HPDE6-E6E7 (cell line): ENCODE measurements at regions not wholly inside any gene's neighbourhood (a gene's known extent, or its start where the extent isn't known, plus 50 kb on each side); places are given as distances from the start of the nearest gene placed in this dataset.
"Not testable (repeated sequence)": the region's sequence is repeated elsewhere in the genome, so short reads cannot be mapped to it uniquely, and the experiment has no call there.

Source experiments
- DNase-seq: peaks from one replicate; pipeline ENCODE4 v3.0.0; 2011; ENCODE audit warnings: missing footprints; ENCODE audit errors: extremely low spot score

- peak; percentile 17 for DNase-seq
These were observed 87.2 kb upstream of the COL1A2 start for GRCh38 chr7:94307399-94308048.

GRCh38 chr7:94311515-94311914 is 83.2 kb upstream of the COL1A2 start:
- DNase-seq = no peak

- no peak for DNase-seq
These were observed 80.8 kb upstream of the COL1A2 start for GRCh38 chr7:94313926-94314325.

- no peak for DNase-seq
These were observed 80.0 kb upstream of the COL1A2 start for GRCh38 chr7:94314413-94315410.

GRCh38 chr7:94321138-94321537 is 73.6 kb upstream of the COL1A2 start:
- not testable (repeated sequence) for DNase-seq

GRCh38 chr7:94323844-94324243 is 70.9 kb upstream of the COL1A2 start:
- DNase-seq = no peak

- no peak for DNase-seq
These were observed 70.1 kb upstream of the COL1A2 start for GRCh38 chr7:94324380-94325121.

GRCh38 chr7:94325122-94325475 is 69.6 kb upstream of the COL1A2 start:
- no peak for DNase-seq

GRCh38 chr7:94330269-94331020 is 64.2 kb upstream of the COL1A2 start:
- DNase-seq = no peak

- no peak for DNase-seq
These were observed 62.1 kb upstream of the COL1A2 start for GRCh38 chr7:94332571-94332970.

GRCh38 chr7:94333810-94334209 is 60.9 kb upstream of the COL1A2 start:
- DNase-seq = peak; percentile 29

- DNase-seq = peak; percentile 70
These were observed 59.1 kb upstream of the COL1A2 start for GRCh38 chr7:94335586-94335985.

GRCh38 chr7:94336009-94336408 is 58.7 kb upstream of the COL1A2 start:
- DNase-seq = no peak

- no peak for DNase-seq
These were observed 55.7 kb upstream of the COL1A2 start for GRCh38 chr7:94338921-94339371.

- DNase-seq = no peak
These were observed 49.9 kb upstream of the COL1A2 start for GRCh38 chr7:94344826-94345225.
